Colonic mucosa (tissue), 4 donors: ENCODE measurements at regions not wholly inside any gene's neighbourhood (a gene's known extent, or its start where the extent isn't known, plus 50 kb on each side); places are given as distances from the start of the nearest gene placed in this dataset.

Experiments
- DNase-seq: peaks from one replicate; pipeline ENCODE4 v3.0.0-alpha.2; 2020
- H3K27ac ChIP-seq: fragments of 200-600 bp; one replicate; pipeline ENCODE4 v1.8.0; 2021
- H3K27me3 ChIP-seq: fragments of 200-600 bp; one replicate; pipeline ENCODE4 v1.8.0; 2021
- H3K36me3 ChIP-seq: fragments of 200-600 bp; one replicate; pipeline ENCODE4 v1.8.0; 2021
- H3K4me1 ChIP-seq: fragments of 200-600 bp; one replicate; pipeline ENCODE4 v1.8.0; 2021; ENCODE audit warnings: mild to moderate bottlenecking
- H3K4me3 ChIP-seq: fragments of 200-600 bp; one replicate; pipeline ENCODE4 v1.8.0; 2021
- H3K9ac ChIP-seq, 2 donors: one replicate each; pipeline ENCODE4 v1.7.0; 2013; ENCODE audit warnings: control low read depth in 2 of 2, low read depth in 2 of 2, low read length in 2 of 2
- H3K9me3 ChIP-seq: fragments of 200-600 bp; one replicate; pipeline ENCODE4 v1.8.0; 2021
- CTCF ChIP-seq: fragments of 200-600 bp; IDR thresholded peaks from one replicate; pipeline ENCODE4 v1.8.0; 2022; ENCODE audit warnings: antibody characterized with exemption, mild to moderate bottlenecking
- intact Hi-C: fragments of 100-400 bp; cut with DNase I; formaldehyde crosslinking; loops from one replicate; pipeline ENCODE4 v1.14.1; 2022
- donor health status: healthy.
- donor health status: DM: no; HTN: no; CAD: no.
- donor health status: DM: no; HTN: no; CAD: no.

GRCh38 chr2:175829741-175830140 lies 172.3 kb downstream of the LNPK start:
- H3K4me3 ChIP-seq: no peak overlapping the region
- no peak overlapping the region for H3K27ac ChIP-seq
- TF ChIP-seq CTCF: no peak
- H3K4me1 ChIP-seq: no peaks in the 10 kb centered on the region
- intact Hi-C loops: no loop called here
- no peaks in the 10 kb centered on the region for H3K36me3 ChIP-seq
- H3K9ac ChIP-seq: no peak overlapping the region
- no peaks in the 10 kb centered on the region for H3K27me3 ChIP-seq
- H3K9me3 ChIP-seq: no peaks in the 10 kb centered on the region
- DNase-seq: no peak

GRCh38 chr2:175827856-175828255 lies 174.2 kb downstream of the LNPK start:
- Histone ChIP-seq H3K4me1 (no peaks in the 10 kb centered on the region), H3K4me3 (no peak overlapping the region), H3K27me3 (no peaks in the 10 kb centered on the region), H3K27ac (no peak overlapping the region), H3K9me3 (no peaks in the 10 kb centered on the region), H3K36me3 (no peaks in the 10 kb centered on the region), H3K9ac (no peak overlapping the region)
- no peak for TF ChIP-seq CTCF
- DNase-seq: no peak
- intact Hi-C loops: no loop called here

- Histone ChIP-seq H3K4me3 (no peak overlapping the region), H3K4me1 (no peaks in the 10 kb centered on the region), H3K9ac (no peak overlapping the region), H3K27ac (no peak overlapping the region), H3K36me3 (no peaks in the 10 kb centered on the region), H3K9me3 (no peaks in the 10 kb centered on the region), H3K27me3 (no peaks in the 10 kb centered on the region)
- DNase-seq: no peak
- intact Hi-C loops: no loop called here
- TF ChIP-seq CTCF: no peak
These were observed 177.8 kb downstream of the LNPK start for GRCh38 chr2:175824243-175824642.

GRCh38 chr2:175823707-175824073 lies 178.4 kb downstream of the LNPK start:
- intact Hi-C loops: no loop called here
- no peaks in the 10 kb centered on the region for H3K36me3 ChIP-seq
- H3K4me3 ChIP-seq: no peak overlapping the region
- no peak for DNase-seq
- no peak for TF ChIP-seq CTCF
- no peaks in the 10 kb centered on the region for H3K4me1 ChIP-seq
- no peaks in the 10 kb centered on the region for H3K9me3 ChIP-seq
- no peaks in the 10 kb centered on the region for H3K27me3 ChIP-seq
- no peak overlapping the region for H3K9ac ChIP-seq
- H3K27ac ChIP-seq: no peak overlapping the region

- Histone ChIP-seq H3K4me3 (no peak overlapping the region), H3K9me3 (no peaks in the 10 kb centered on the region), H3K27ac (no peak overlapping the region), H3K36me3 (no peaks in the 10 kb centered on the region), H3K27me3 (no peaks in the 10 kb centered on the region), H3K9ac (no peak overlapping the region), H3K4me1 (no peaks in the 10 kb centered on the region)
- no peak for TF ChIP-seq CTCF
- intact Hi-C loops: no loop called here
- DNase-seq: no peak
These were observed 178.9 kb downstream of the LNPK start for GRCh38 chr2:175823002-175823706.
